Endothelial cell of umbilical vein (primary cell): ENCODE measurements at regions not wholly inside any gene's neighbourhood (a gene's known extent, or its start where the extent isn't known, plus 50 kb on each side); places are given as distances from the start of the nearest gene placed in this dataset.

Source experiments
- CTCF ChIP-seq, 2 donors: IDR thresholded peaks; 1 replicate in 1 of 2; 2 replicates in 1 of 2; pipeline ENCODE4 v1.5.1; 2011; ENCODE audit warnings: low read length in 2 of 2, mild to moderate bottlenecking in 2 of 2, moderate library complexity in 2 of 2, control low read depth in 1 of 2, inconsistent platforms in 1 of 2, low read depth in 1 of 2; ENCODE audit not compliant: insufficient read depth in 1 of 2; ENCODE audit errors: extremely low read depth in 1 of 2
- EZH2 ChIP-seq: IDR thresholded peaks from 2 replicates; pipeline ENCODE4 v1.6.1; 2012; ENCODE audit warnings: borderline replicate concordance, low read depth, mild to moderate bottlenecking, moderate library complexity, low read length, inconsistent platforms; ENCODE audit not compliant: severe bottlenecking
- FOS ChIP-seq: IDR thresholded peaks from 2 replicates; pipeline ENCODE4 v1.6.1; 2011; ENCODE audit warnings: mild to moderate bottlenecking, low read length, moderate library complexity, borderline replicate concordance; ENCODE audit not compliant: insufficient read depth
- JUN ChIP-seq: IDR thresholded peaks from 2 replicates; pipeline ENCODE4 v1.6.1; 2011; ENCODE audit warnings: borderline replicate concordance, low read depth; ENCODE audit not compliant: insufficient read length, insufficient read depth
- MAX ChIP-seq: IDR thresholded peaks from 2 replicates; pipeline ENCODE4 v1.6.1; 2011; ENCODE audit not compliant: insufficient read depth, insufficient read length
- MYC ChIP-seq: IDR thresholded peaks from one replicate; pipeline ENCODE4 v1.6.1; 2011; ENCODE audit warnings: mild to moderate bottlenecking, low read depth, low read length
- POLR2A ChIP-seq: IDR thresholded peaks from 2 replicates; pipeline ENCODE4 v1.6.1; 2012; ENCODE audit warnings: low read depth, mild to moderate bottlenecking, control low read depth, low read length

GRCh38 chr7:116316838-116317628 is 106.7 kb downstream of the TES start:
- TF ChIP-seq CTCF (IDR thresholded peaks at IDR 0.05; ENCODE audit: extremely low read depth in 1 of 2, insufficient read depth in 1 of 2, low read depth in 1 of 2, low read length in 2 of 2) (no peak), POLR2A (peak; percentile 15), EZH2 (no peak), FOS (peak; percentile 99), MAX (no peak), MYC (peak; percentile 77), JUN (peak; percentile 94)
